Thymus (tissue), 11 donors: ENCODE measurements at regions not wholly inside any gene's neighbourhood (a gene's known extent, or its start where the extent isn't known, plus 50 kb on each side); places are given as distances from the start of the nearest gene placed in this dataset.

Experiments used
- DNase-seq, 9 donors: peaks; one replicate each; pipeline ENCODE4 v3.0.0-alpha.2; 2013; ENCODE audit warnings: low spot score in 9 of 9, low read depth in 6 of 9, missing footprints in 1 of 9
- H3K27ac ChIP-seq, 2 donors: one replicate each; pipeline ENCODE4 v1.5.1; 2013; ENCODE audit warnings: control low read depth in 1 of 2, low read depth in 1 of 2, low read length in 1 of 2, mild to moderate bottlenecking in 1 of 2, moderate library complexity in 1 of 2
- H3K27me3 ChIP-seq, 2 donors: one replicate each; pipeline ENCODE4 v1.5.1; 2013; ENCODE audit warnings: low read length in 1 of 2; ENCODE audit not compliant: control insufficient read depth in 2 of 2, insufficient read depth in 1 of 2
- H3K36me3 ChIP-seq, 2 donors: one replicate each; pipeline ENCODE4 v1.5.1; 2013; ENCODE audit warnings: low read length in 1 of 2, mild to moderate bottlenecking in 1 of 2, moderate library complexity in 1 of 2; ENCODE audit not compliant: control insufficient read depth in 2 of 2, insufficient read depth in 2 of 2
- H3K4me1 ChIP-seq, 2 donors: one replicate each; pipeline ENCODE4 v1.5.1; 2013; ENCODE audit warnings: low read length in 2 of 2; ENCODE audit not compliant: control insufficient read depth in 2 of 2, insufficient read depth in 2 of 2
- H3K4me3 ChIP-seq, 2 donors: one replicate each; pipeline ENCODE4 v1.5.1; 2013; ENCODE audit warnings: low read length in 2 of 2, control low read depth in 1 of 2, mild to moderate bottlenecking in 1 of 2
- H3K9me3 ChIP-seq, 2 donors: one replicate each; pipeline ENCODE4 v1.5.1; 2013; ENCODE audit warnings: low read length in 1 of 2, mild to moderate bottlenecking in 1 of 2; ENCODE audit not compliant: control insufficient read depth in 2 of 2, insufficient read depth in 1 of 2
- WGBS: extraction: QIAGEN DNeasy Blood & Tissue Kit; methylation state at CpG from one replicate; pipeline ENCODE4 v1.1.7; 2013; 5-methylcytosine and 5-hydroxymethylcytosine counted together
- donor health status: healthy.

DNA sequence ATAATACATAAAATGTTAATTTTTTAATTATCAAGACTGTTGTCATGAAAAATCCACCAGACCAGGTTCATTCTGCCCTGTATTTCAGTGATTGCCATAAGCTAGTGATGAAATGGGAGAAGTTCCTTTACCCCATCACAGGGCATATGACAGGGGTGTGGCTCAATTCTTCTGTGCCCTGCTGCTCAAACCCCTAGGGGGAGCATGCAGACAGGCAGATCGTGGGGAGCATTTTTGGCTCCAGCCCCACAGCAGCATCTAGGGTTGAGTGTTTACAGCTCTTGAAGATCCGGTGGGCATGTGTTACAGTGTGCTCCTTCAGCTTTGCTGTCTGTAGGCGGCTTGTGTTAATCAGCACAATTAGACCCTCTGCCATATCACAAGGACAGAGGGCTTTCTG is 700.7 kb downstream of the PCDH18 start:
- no peaks in the 10 kb centered on the region for H3K27me3 ChIP-seq
- no peaks in the 10 kb centered on the region for H3K4me1 ChIP-seq
- H3K9me3 ChIP-seq: no peaks in the 10 kb centered on the region
- DNase-seq: no peak
- H3K27ac ChIP-seq: no peak overlapping the region
- 90% methylated on average over 3 of the region's 3 CpGs for WGBS
- H3K36me3 ChIP-seq: no peaks in the 10 kb centered on the region
- H3K4me3 ChIP-seq: no peak overlapping the region

- Histone ChIP-seq H3K36me3 (no peaks in the 10 kb centered on the region), H3K27me3 (no peaks in the 10 kb centered on the region), H3K27ac (no peak overlapping the region), H3K4me3 (no peak overlapping the region), H3K9me3 (no peaks in the 10 kb centered on the region), H3K4me1 (no peaks in the 10 kb centered on the region)
- no peak for DNase-seq
Measured at GRCh38 chr4:136829280-136829679, 703.0 kb downstream of the PCDH18 start.

DNA sequence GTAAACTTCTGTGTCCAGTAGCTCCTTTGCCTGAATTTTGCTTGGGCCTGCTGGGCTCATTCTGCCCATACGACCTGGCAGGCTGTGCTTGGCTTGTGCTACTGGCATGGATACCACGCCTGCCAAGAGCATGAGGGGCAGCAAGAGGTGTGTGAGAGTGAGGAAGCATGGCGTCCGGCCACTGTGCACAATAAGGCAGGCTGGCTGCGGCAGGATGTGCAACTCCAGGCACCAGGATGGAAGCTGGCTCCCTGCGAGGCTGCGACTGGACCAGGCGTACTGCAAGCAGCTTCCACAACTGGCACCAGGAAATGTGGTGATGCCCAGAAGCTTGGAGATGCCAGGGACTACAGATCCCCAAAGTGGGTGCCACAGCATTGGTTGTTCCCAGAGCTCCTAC is 709.3 kb downstream of the PCDH18 start:
- DNase-seq: no peak
- H3K4me1 ChIP-seq: no peaks in the 10 kb centered on the region
- H3K27ac ChIP-seq: no peak overlapping the region
- H3K36me3 ChIP-seq: no peaks in the 10 kb centered on the region
- peaks cover 0 to 7% of the 10 kb centered on the region in 2 donors for H3K9me3 ChIP-seq
- H3K27me3 ChIP-seq: no peaks in the 10 kb centered on the region
- WGBS: 96% methylated on average over 8 of the region's 8 CpGs
- no peak overlapping the region for H3K4me3 ChIP-seq

DNA sequence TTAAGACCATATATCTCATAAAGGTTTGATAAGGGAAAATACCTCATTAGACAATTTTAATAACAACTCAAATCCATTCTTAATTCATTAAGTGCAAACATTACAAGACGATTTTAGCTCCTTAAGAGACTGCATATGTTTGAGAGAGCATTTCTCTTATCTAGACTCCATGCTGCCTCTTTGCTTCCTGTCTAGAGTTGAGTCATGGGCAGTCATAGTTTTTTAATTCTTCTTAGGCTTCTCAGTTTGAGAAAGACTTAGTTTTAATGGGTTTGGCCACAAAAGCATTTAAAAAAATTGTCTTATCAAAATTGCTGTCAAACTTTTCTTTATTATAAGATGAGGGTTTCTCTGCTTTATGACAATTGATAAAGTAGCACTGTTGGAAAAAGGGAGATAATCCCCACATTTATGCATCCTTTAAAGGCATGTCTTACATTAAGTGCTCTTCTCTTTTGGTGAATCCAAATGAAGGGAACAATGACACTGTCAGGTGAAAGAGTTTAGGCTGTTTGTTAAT is 713.4 kb downstream of the PCDH18 start:
- Histone ChIP-seq H3K27ac (no peak overlapping the region), H3K9me3 (peaks cover 0 to 4% of the 10 kb centered on the region in 2 donors), H3K36me3 (no peaks in the 10 kb centered on the region), H3K27me3 (no peaks in the 10 kb centered on the region), H3K4me3 (no peak overlapping the region), H3K4me1 (no peaks in the 10 kb centered on the region)
- WGBS: 11% methylated on average over 1 of the region's 1 CpG
- no peak for DNase-seq

DNA sequence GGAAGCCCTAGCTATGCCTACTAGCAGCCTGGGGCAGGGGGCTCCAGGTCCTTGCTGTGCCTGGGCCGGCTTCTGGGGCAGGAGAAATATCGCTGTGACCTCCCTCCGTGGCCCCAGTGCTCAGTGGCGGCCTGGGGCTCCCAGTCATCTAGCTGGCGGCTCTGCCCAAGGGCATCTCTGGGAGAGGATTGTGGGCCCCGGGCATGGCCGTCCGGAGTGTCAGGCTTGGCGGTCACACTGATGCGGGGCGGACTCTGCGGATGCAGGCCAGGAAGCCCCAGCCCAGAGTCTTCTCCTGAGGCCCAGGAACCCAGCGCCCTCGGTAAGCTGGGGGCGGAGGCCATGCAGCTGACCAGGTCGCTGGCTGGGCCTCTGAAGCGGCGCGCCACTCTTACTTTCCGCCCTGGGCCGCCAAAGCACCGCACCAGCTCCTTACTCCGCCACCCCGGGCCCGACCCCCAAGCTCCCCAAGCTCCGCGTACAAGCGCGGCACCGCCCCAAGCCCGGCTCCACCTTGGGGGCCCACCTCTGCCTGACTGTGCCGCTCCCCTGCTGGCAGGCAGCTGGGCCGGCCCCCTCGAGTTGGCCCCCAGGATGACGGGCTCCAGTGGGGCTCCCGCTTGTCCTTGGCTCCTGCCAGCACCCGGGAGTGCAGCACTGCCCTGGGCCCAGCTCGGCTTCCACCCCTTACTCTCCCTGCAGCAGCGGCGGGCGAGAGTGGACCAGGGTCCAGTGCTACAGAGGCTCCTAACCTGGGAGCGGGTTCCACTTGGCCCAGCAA is 720.0 kb downstream of the PCDH18 start:
- Histone ChIP-seq H3K4me3 (no peak overlapping the region), H3K4me1 (no peaks in the 10 kb centered on the region), H3K27ac (no peak overlapping the region), H3K27me3 (no peaks in the 10 kb centered on the region), H3K36me3 (no peaks in the 10 kb centered on the region), H3K9me3 (peaks cover 2 to 23% of the 10 kb centered on the region in 2 donors)
- 97% methylated on average over 42 of the region's 42 CpGs for WGBS
- DNase-seq: no peak

- Histone ChIP-seq H3K9me3 (peaks cover 2 to 23% of the 10 kb centered on the region in 2 donors), H3K36me3 (no peaks in the 10 kb centered on the region), H3K27ac (no peak overlapping the region), H3K4me3 (no peak overlapping the region), H3K27me3 (no peaks in the 10 kb centered on the region), H3K4me1 (no peaks in the 10 kb centered on the region)
- 96% methylated on average over 14 of the region's 14 CpGs for WGBS
- no peak for DNase-seq
Measured at GRCh38 chr4:136811496-136812077, 720.7 kb downstream of the PCDH18 start.

DNA sequence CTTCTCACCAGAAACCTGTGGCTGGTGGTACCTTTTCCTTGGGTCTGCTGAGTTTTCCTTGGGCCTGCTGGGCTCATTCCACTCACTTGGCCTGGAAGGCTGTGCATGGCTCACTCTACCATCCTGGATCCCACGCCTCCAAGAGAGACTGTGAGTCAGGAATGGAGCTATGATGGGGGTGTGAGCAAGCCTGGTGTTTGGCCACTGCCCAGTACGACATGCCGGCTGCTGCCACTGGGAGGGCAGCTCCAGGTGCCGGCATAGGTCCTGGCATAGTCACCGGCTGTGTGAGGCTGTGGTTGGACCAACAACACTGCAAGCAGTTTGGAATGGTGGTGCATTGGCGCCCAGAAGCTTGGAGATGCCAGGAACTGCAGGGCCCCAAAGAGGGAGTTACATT is 721.7 kb downstream of the PCDH18 start:
- no peak for DNase-seq
- Histone ChIP-seq H3K9me3 (peaks cover 2 to 23% of the 10 kb centered on the region in 2 donors), H3K27ac (no peak overlapping the region), H3K4me3 (no peak overlapping the region), H3K4me1 (no peaks in the 10 kb centered on the region), H3K27me3 (no peaks in the 10 kb centered on the region), H3K36me3 (no peaks in the 10 kb centered on the region)
- WGBS: 96% methylated on average over 6 of the region's 6 CpGs

- no peak for DNase-seq
- no peak overlapping the region for H3K4me3 ChIP-seq
- 97% methylated on average over 1 of the region's 1 CpG for WGBS
- peaks cover 2 to 12% of the 10 kb centered on the region in 2 donors for H3K9me3 ChIP-seq
- no peak overlapping the region for H3K27ac ChIP-seq
- H3K36me3 ChIP-seq: no peaks in the 10 kb centered on the region
- H3K4me1 ChIP-seq: no peaks in the 10 kb centered on the region
- H3K27me3 ChIP-seq: no peaks in the 10 kb centered on the region
Measured at GRCh38 chr4:136806844-136807243, 725.5 kb downstream of the PCDH18 start.

DNA sequence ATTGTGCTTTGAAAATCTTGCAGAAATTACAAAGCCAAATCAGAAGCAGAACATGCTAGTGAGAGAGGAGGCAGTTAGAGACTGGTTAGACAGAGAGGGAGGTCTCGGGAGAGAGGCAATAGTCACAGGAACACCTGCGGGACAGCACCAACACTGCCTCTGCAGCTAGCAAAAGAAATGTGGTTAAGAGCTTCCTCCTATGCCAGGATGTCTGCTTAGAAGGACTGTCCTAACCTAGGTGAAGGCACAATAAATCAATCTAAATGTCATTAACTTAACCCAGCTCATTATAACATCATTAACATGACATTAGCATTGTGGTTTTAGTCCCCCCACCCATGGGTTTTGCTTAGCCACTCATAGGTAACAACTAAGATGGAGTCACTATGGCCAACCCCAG is 726.7 kb downstream of the PCDH18 start:
- H3K4me1 ChIP-seq: no peaks in the 10 kb centered on the region
- peaks cover 0 to under 1% of the 10 kb centered on the region in 2 donors for H3K9me3 ChIP-seq
- DNase-seq: peak in 1 of 9 donors; percentile 10
- no peaks in the 10 kb centered on the region for H3K27me3 ChIP-seq
- 18% methylated on average over 2 of the region's 2 CpGs for WGBS
- no peak overlapping the region for H3K27ac ChIP-seq
- H3K4me3 ChIP-seq: no peak overlapping the region
- no peaks in the 10 kb centered on the region for H3K36me3 ChIP-seq
